ENCODE measurements at regions not wholly inside any gene's neighbourhood (a gene's known extent, or its start where the extent isn't known, plus 50 kb on each side); places are given as distances from the start of the nearest gene placed in this dataset.

DNA sequence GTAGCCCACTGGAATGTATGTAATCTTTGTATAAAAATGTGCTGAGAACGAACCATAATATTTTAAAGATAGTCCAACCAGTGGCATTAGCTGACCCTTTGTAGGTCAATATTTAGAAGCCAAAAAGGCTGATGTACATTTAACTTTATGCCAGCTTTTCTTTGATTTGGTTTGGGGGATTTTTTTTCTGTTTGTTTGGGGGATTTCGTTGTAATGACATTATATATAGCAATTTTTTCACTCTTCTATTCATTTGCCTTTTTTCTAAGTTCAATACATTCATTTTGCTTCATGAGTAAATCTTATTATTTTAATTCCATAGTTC lies 382.0 kb upstream of the NOCT start:
- DNase-seq: no peak
- Mint-ChIP-seq H3K27me3 (ENCODE audit: unreplicated experiment) (no peaks in the 10 kb centered on the region), H3K9me3 (ENCODE audit: low read depth, unreplicated experiment) (peaks cover 2% of the 10 kb centered on the region), H3K27ac (ENCODE audit: unreplicated experiment) (no peak overlapping the region), H3K4me3 (ENCODE audit: low read depth, unreplicated experiment) (no peak overlapping the region), H3K4me1 (ENCODE audit: low read depth, unreplicated experiment) (no peaks in the 10 kb centered on the region), H3K36me3 (ENCODE audit: insufficient read depth, unreplicated experiment) (no peaks in the 10 kb centered on the region)
- intact Hi-C loops (cut with micrococcal nuclease; ENCODE audit: unreplicated experiment): no loop called here
- CTCF ChIA-PET: no interaction called here
- BruUV-seq (replicated peaks): no TSS peak
- TF ChIP-seq, protein P1, sequence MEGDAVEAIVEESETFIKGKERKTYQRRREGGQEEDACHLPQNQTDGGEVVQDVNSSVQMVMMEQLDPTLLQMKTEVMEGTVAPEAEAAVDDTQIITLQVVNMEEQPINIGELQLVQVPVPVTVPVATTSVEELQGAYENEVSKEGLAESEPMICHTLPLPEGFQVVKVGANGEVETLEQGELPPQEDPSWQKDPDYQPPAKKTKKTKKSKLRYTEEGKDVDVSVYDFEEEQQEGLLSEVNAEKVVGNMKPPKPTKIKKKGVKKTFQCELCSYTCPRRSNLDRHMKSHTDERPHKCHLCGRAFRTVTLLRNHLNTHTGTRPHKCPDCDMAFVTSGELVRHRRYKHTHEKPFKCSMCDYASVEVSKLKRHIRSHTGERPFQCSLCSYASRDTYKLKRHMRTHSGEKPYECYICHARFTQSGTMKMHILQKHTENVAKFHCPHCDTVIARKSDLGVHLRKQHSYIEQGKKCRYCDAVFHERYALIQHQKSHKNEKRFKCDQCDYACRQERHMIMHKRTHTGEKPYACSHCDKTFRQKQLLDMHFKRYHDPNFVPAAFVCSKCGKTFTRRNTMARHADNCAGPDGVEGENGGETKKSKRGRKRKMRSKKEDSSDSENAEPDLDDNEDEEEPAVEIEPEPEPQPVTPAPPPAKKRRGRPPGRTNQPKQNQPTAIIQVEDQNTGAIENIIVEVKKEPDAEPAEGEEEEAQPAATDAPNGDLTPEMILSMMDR (IDR thresholded peaks at IDR 0.05; ENCODE audit: unreplicated experiment): no peak

DNA sequence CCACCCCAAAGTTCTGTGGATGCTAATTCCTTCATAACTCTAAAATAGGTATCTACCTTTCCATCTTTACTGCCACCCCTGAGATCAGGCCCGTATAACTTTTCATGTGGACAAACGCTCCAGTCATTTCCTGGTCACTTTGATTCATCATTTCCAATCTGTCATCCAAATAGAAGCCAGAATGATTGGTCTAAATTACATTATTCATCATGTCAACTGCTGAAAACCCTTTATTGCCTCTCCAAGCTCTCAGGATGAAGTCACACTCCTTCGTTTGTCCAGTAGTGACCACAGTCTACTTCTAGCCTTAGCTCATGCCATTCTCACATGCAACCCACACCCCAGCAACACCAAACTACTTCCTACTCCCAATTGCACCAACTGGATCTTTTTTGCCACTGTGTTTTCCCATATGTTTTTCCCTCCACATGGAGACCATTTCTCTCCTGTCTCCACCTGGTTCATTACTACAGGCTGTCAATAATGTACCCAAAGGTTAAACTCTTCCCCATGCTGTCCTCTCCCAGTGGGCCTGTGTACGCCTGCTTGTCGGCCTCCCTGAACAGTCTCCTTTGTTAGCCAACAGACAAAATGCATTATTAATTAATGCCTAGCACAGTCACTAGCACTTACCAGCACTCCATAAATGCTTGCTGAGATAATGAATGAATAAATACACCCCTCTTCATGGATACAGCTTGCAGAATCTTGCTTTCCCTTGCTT lies 382.6 kb upstream of the NOCT start:
- BruUV-seq (replicated peaks): no TSS peak
- no peak overlapping the region for H3K27ac Mint-ChIP-seq (ENCODE audit: unreplicated experiment)

DNA sequence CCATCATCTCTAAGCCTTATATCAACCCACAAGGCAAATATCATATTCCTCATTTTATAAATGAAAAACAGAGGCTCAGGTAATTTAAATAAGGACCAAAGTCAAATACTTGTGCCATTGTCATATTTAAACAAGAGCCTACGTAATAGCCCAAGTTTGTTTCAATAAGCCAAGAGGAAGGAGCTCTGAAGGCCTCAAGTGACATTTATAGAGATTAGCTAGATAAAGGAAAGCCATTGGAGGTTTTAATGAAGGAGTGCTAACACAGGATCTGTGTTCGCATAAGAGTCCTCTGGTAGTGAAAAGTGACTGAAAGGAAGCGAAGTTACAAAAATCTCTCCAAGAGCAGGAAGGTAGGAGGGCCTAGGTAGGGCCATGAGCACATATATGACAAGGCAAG lies 384.9 kb upstream of the NOCT start:
- TF ChIP-seq, protein P1 (IDR thresholded peaks at IDR 0.05; ENCODE audit: unreplicated experiment): no peak
- Mint-ChIP-seq H3K27me3 (ENCODE audit: unreplicated experiment) (no peaks in the 10 kb centered on the region), H3K4me3 (ENCODE audit: low read depth, unreplicated experiment) (no peak overlapping the region), H3K27ac (ENCODE audit: unreplicated experiment) (no peak overlapping the region), H3K36me3 (ENCODE audit: insufficient read depth, unreplicated experiment) (no peaks in the 10 kb centered on the region), H3K4me1 (ENCODE audit: low read depth, unreplicated experiment) (peaks cover 8% of the 10 kb centered on the region), H3K9me3 (ENCODE audit: low read depth, unreplicated experiment) (peaks cover 2% of the 10 kb centered on the region)
- CTCF ChIA-PET: no interaction called here
- BruUV-seq (replicated peaks): no TSS peak
- DNase-seq: no peak
- intact Hi-C loops (cut with micrococcal nuclease; ENCODE audit: unreplicated experiment): no loop called here

More for the DNA sequence above, 382.6 kb upstream of the NOCT start:
- Mint-ChIP-seq H3K9me3 (ENCODE audit: low read depth, unreplicated experiment) (peaks cover 2% of the 10 kb centered on the region), H3K4me1 (ENCODE audit: low read depth, unreplicated experiment) (no peaks in the 10 kb centered on the region), H3K4me3 (ENCODE audit: low read depth, unreplicated experiment) (no peak overlapping the region), H3K27me3 (ENCODE audit: unreplicated experiment) (no peaks in the 10 kb centered on the region), H3K36me3 (ENCODE audit: insufficient read depth, unreplicated experiment) (no peaks in the 10 kb centered on the region)
- CTCF ChIA-PET: no interaction called here
- DNase-seq: no peak
- TF ChIP-seq, protein P1 (IDR thresholded peaks at IDR 0.05; ENCODE audit: unreplicated experiment): no peak
- intact Hi-C loops (cut with micrococcal nuclease; ENCODE audit: unreplicated experiment): no loop called here

DNA sequence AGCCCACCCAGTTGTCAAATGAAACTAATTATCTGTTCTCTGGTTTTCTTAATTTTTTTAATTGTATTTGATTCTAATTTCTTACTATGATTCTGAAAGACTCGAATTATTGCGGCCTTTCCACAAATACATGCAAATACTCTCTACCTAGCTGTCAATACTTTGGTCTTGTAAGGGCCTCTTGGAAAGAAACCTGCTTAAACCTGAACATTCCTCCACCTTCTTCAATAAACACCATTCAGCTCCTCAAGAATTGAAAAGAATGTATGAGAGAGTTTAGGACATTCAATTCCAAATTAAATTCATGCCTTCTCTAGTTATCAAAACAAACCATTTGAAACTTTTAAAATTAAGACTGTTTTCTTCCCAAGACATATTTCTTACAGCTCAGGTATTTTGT lies 385.9 kb upstream of the NOCT start:
- Mint-ChIP-seq H3K4me3 (ENCODE audit: low read depth, unreplicated experiment) (no peak overlapping the region), H3K27ac (ENCODE audit: unreplicated experiment) (no peak overlapping the region), H3K36me3 (ENCODE audit: insufficient read depth, unreplicated experiment) (no peaks in the 10 kb centered on the region), H3K27me3 (ENCODE audit: unreplicated experiment) (no peaks in the 10 kb centered on the region), H3K4me1 (ENCODE audit: low read depth, unreplicated experiment) (peaks cover 8% of the 10 kb centered on the region), H3K9me3 (ENCODE audit: low read depth, unreplicated experiment) (peaks cover 2% of the 10 kb centered on the region)
- TF ChIP-seq, protein P1 (IDR thresholded peaks at IDR 0.05; ENCODE audit: unreplicated experiment): no peak
- intact Hi-C loops (cut with micrococcal nuclease; ENCODE audit: unreplicated experiment): no loop called here
- BruUV-seq (replicated peaks): no TSS peak
- CTCF ChIA-PET: no interaction called here
- DNase-seq: no peak

Measured in Calu3 (cell line).